GM23338 (cell line): ENCODE measurements at regions not wholly inside any gene's neighbourhood (a gene's known extent, or its start where the extent isn't known, plus 50 kb on each side); places are given as distances from the start of the nearest gene placed in this dataset.

ENCODE experiments used
- ATAC-seq: fragments of 200-7000 bp; cut with Tn5 transposase; 3 replicates; pipeline ENCODE4 v1.9.1; 2020
- DNase-seq: peaks from one replicate; pipeline ENCODE4 v3.0.0-alpha.2; 2015; ENCODE audit warnings: low spot score
- H2AFZ ChIP-seq: fragments of 200-600 bp; sonication (generic); 2 replicates; pipeline ENCODE4 v1.8.0; 2016; ENCODE audit warnings: antibody characterized with exemption, mild to moderate bottlenecking, moderate library complexity
- H3F3A ChIP-seq: fragments of 200-600 bp; sonication (generic); replicated peaks from 2 replicates; pipeline ENCODE4 v1.8.0; 2017; ENCODE audit warnings: antibody characterized with exemption, mixed run types, low read depth
- H3K27ac ChIP-seq: fragments of 200-600 bp; sonication (generic); 2 replicates; pipeline ENCODE4 v1.6.1; 2016; ENCODE audit warnings: low read depth
- H3K27me3 ChIP-seq: fragments of 200-600 bp; sonication (generic); 2 replicates; pipeline ENCODE4 v1.8.0; 2016; ENCODE audit warnings: mild to moderate bottlenecking, mixed run types, moderate library complexity; ENCODE audit not compliant: insufficient read depth
- H3K36me3 ChIP-seq: fragments of 200-600 bp; sonication (generic); 2 replicates; pipeline ENCODE4 v1.8.0; 2016; ENCODE audit warnings: mild to moderate bottlenecking; ENCODE audit not compliant: insufficient read depth
- H3K4me1 ChIP-seq: fragments of 200-600 bp; sonication (generic); 2 replicates; pipeline ENCODE4 v1.8.0; 2016; ENCODE audit warnings: mild to moderate bottlenecking, moderate library complexity; ENCODE audit not compliant: insufficient read depth
- H3K4me2 ChIP-seq: fragments of 200-600 bp; sonication (generic); 2 replicates; pipeline ENCODE4 v1.7.1; 2017; ENCODE audit warnings: mixed run types
- H3K4me3 ChIP-seq: fragments of 200-600 bp; sonication (generic); 2 replicates; pipeline ENCODE4 v1.6.1; 2016; ENCODE audit warnings: mixed run types
- H3K79me2 ChIP-seq: fragments of 200-600 bp; sonication (generic); replicated peaks from 2 replicates; pipeline ENCODE4 v1.8.0; 2017; ENCODE audit warnings: mild to moderate bottlenecking; ENCODE audit not compliant: insufficient read depth
- H3K9me2 ChIP-seq: fragments of 200-600 bp; sonication (generic); 2 replicates; pipeline ENCODE4 v1.8.0; 2017; ENCODE audit not compliant: insufficient read depth
- H4K20me1 ChIP-seq: fragments of 200-600 bp; sonication (generic); replicated peaks from 2 replicates; pipeline ENCODE4 v1.8.0; 2017; ENCODE audit warnings: mild to moderate bottlenecking; ENCODE audit not compliant: insufficient read depth
- H3K27ac Mint-ChIP-seq: 2 replicates; pipeline ENCODE4 v1.8.0; 2020; ENCODE audit warnings: inconsistent platforms, mild to moderate bottlenecking, moderate library complexity, mixed read lengths
- H3K27me3 Mint-ChIP-seq: 3 replicates; pipeline ENCODE4 v1.8.0; 2022; ENCODE audit warnings: low read depth, mild to moderate bottlenecking, moderate library complexity, mixed read lengths, inconsistent platforms; ENCODE audit not compliant: insufficient read depth, poor library complexity
- H3K36me3 Mint-ChIP-seq: 3 replicates; pipeline ENCODE4 v1.8.0; 2021; ENCODE audit warnings: low read depth, mild to moderate bottlenecking, inconsistent platforms, moderate library complexity, mixed read lengths
- H3K4me1 Mint-ChIP-seq: 3 replicates; pipeline ENCODE4 v1.8.0; 2020; ENCODE audit warnings: mild to moderate bottlenecking, inconsistent platforms, mixed read lengths
- H3K4me3 Mint-ChIP-seq: 3 replicates; pipeline ENCODE4 v1.8.0; 2021; ENCODE audit warnings: moderate library complexity, mild to moderate bottlenecking, inconsistent platforms, mixed read lengths
- H3K9me3 Mint-ChIP-seq: 3 replicates; pipeline ENCODE4 v1.8.0; 2020; ENCODE audit warnings: moderate library complexity, mild to moderate bottlenecking, inconsistent platforms, mixed read lengths
- CREB1 ChIP-seq: fragments of 250-450 bp; sonication (Bioruptor Pico); IDR thresholded peaks from 2 replicates; pipeline ENCODE4 v1.5.0; 2020; ENCODE audit warnings: low read depth, mild to moderate bottlenecking, moderate library complexity
- CTCF ChIP-seq, 2 experiments: fragments of 200-600 bp in 1 of 2; sonication (generic) in 1 of 2; conservative IDR thresholded peaks; 2 replicates each; pipeline versions ENCODE4 v1.5.1 to v1.6.1; 2016 to 2017; ENCODE audit warnings: antibody characterized with exemption in 2 of 2, low read depth in 2 of 2, mild to moderate bottlenecking in 2 of 2, moderate library complexity in 1 of 2
- EZH2 ChIP-seq: fragments of 200-600 bp; sonication (generic); IDR thresholded peaks from one replicate; pipeline ENCODE4 v1.8.0; 2017; ENCODE audit warnings: antibody characterized with exemption, mild to moderate bottlenecking, low read depth; ENCODE audit not compliant: unreplicated experiment
- EZH2phosphoT487 ChIP-seq: fragments of 200-600 bp; sonication (generic); IDR thresholded peaks from one replicate; pipeline ENCODE4 v1.8.1; 2018; ENCODE audit warnings: antibody characterized with exemption; ENCODE audit not compliant: unreplicated experiment
- JUNB ChIP-seq: IDR thresholded peaks from one replicate; pipeline ENCODE4 v1.6.1; 2016; ENCODE audit warnings: antibody characterized with exemption; ENCODE audit not compliant: unreplicated experiment
- NANOG ChIP-seq: IDR thresholded peaks from 2 replicates; pipeline ENCODE4 v1.6.1; 2016; ENCODE audit warnings: antibody characterized with exemption, borderline replicate concordance
- POLR2AphosphoS5 ChIP-seq: IDR thresholded peaks from 2 replicates; pipeline ENCODE4 v1.6.1; 2016; ENCODE audit warnings: antibody characterized with exemption, low read depth
- ZNF114 ChIP-seq: fragments of 250-450 bp; sonication (Bioruptor Pico); IDR thresholded peaks from 2 replicates; pipeline ENCODE4 v1.5.0; 2020; ENCODE audit warnings: mild to moderate bottlenecking, moderate library complexity
- ZNF331 ChIP-seq: fragments of 250-450 bp; sonication (Bioruptor Pico); IDR thresholded peaks from 2 replicates; pipeline ENCODE4 v1.5.0; 2020; ENCODE audit warnings: low read depth, mild to moderate bottlenecking, moderate library complexity
- ZNF462 ChIP-seq: fragments of 250-450 bp; sonication (Bioruptor Pico); IDR thresholded peaks from 2 replicates; pipeline ENCODE4 v1.5.0; 2020; ENCODE audit warnings: mild to moderate bottlenecking, moderate library complexity
- TF ChIP-seq, protein P1 (sequence below): IDR thresholded peaks from 2 replicates; pipeline ENCODE4 v1.6.1; 2016; ENCODE audit warnings: antibody characterized with exemption
- TF ChIP-seq, protein P2 (sequence below): IDR thresholded peaks from one replicate; pipeline ENCODE4 v1.6.1; 2018; ENCODE audit warnings: antibody characterized with exemption; ENCODE audit not compliant: unreplicated experiment

GRCh38 chr18:55805666-55806065, 217.7 kb upstream of the TCF4 start:
- ATAC-seq = no peak

More at GRCh38 chr18:55805666-55806065, 217.7 kb upstream of the TCF4 start:
- Histone ChIP-seq H4K20me1 (no peaks in the 10 kb centered on the region), H3K4me3 (no peak overlapping the region), H3K36me3 (no peaks in the 10 kb centered on the region), H3K4me2 (no peak overlapping the region), H3K9me2 (no peaks in the 10 kb centered on the region), H2AFZ (no peak overlapping the region), H3K27ac (no peak overlapping the region), H3K27me3 (no peaks in the 10 kb centered on the region), H3K79me2 (no peaks in the 10 kb centered on the region), H3K4me1 (no peaks in the 10 kb centered on the region), H3F3A (no peaks in the 10 kb centered on the region)
- peaks cover 3% of the 10 kb centered on the region for H3K27me3 Mint-ChIP-seq
- no peaks in the 10 kb centered on the region for H3K9me3 Mint-ChIP-seq
- no peaks in the 10 kb centered on the region for H3K36me3 Mint-ChIP-seq
- DNase-seq = no peak
- no peak for TF ChIP-seq ZNF114 (CRISPR knock-in tag)
- no peak for TF ChIP-seq NANOG
- no peak for TF ChIP-seq CTCF (conservative IDR thresholded peaks at IDR 0.05; ENCODE audit: low read depth in 2 of 2)
- TF ChIP-seq, protein P1, sequence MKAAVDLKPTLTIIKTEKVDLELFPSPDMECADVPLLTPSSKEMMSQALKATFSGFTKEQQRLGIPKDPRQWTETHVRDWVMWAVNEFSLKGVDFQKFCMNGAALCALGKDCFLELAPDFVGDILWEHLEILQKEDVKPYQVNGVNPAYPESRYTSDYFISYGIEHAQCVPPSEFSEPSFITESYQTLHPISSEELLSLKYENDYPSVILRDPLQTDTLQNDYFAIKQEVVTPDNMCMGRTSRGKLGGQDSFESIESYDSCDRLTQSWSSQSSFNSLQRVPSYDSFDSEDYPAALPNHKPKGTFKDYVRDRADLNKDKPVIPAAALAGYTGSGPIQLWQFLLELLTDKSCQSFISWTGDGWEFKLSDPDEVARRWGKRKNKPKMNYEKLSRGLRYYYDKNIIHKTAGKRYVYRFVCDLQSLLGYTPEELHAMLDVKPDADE = no peak
- no peak for TF ChIP-seq POLR2AphosphoS5
- no peak for TF ChIP-seq EZH2
- no peak for TF ChIP-seq JUNB
- no peak for TF ChIP-seq CREB1 (CRISPR knock-in tag)
- no peak for TF ChIP-seq EZH2phosphoT487
- TF ChIP-seq ZNF331 = no peak
- TF ChIP-seq ZNF462 = no peak
- TF ChIP-seq, protein P2, sequence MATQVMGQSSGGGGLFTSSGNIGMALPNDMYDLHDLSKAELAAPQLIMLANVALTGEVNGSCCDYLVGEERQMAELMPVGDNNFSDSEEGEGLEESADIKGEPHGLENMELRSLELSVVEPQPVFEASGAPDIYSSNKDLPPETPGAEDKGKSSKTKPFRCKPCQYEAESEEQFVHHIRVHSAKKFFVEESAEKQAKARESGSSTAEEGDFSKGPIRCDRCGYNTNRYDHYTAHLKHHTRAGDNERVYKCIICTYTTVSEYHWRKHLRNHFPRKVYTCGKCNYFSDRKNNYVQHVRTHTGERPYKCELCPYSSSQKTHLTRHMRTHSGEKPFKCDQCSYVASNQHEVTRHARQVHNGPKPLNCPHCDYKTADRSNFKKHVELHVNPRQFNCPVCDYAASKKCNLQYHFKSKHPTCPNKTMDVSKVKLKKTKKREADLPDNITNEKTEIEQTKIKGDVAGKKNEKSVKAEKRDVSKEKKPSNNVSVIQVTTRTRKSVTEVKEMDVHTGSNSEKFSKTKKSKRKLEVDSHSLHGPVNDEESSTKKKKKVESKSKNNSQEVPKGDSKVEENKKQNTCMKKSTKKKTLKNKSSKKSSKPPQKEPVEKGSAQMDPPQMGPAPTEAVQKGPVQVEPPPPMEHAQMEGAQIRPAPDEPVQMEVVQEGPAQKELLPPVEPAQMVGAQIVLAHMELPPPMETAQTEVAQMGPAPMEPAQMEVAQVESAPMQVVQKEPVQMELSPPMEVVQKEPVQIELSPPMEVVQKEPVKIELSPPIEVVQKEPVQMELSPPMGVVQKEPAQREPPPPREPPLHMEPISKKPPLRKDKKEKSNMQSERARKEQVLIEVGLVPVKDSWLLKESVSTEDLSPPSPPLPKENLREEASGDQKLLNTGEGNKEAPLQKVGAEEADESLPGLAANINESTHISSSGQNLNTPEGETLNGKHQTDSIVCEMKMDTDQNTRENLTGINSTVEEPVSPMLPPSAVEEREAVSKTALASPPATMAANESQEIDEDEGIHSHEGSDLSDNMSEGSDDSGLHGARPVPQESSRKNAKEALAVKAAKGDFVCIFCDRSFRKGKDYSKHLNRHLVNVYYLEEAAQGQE = no peak
- no peak overlapping the region for H3K27ac Mint-ChIP-seq
- H3K4me3 Mint-ChIP-seq = no peak overlapping the region
- peaks cover 10% of the 10 kb centered on the region; the same call in 2 of the 3 replicates for H3K4me1 Mint-ChIP-seq
